ENCODE measurements at regions not wholly inside any gene's neighbourhood (a gene's known extent, or its start where the extent isn't known, plus 50 kb on each side); places are given as distances from the start of the nearest gene placed in this dataset.

DNA sequence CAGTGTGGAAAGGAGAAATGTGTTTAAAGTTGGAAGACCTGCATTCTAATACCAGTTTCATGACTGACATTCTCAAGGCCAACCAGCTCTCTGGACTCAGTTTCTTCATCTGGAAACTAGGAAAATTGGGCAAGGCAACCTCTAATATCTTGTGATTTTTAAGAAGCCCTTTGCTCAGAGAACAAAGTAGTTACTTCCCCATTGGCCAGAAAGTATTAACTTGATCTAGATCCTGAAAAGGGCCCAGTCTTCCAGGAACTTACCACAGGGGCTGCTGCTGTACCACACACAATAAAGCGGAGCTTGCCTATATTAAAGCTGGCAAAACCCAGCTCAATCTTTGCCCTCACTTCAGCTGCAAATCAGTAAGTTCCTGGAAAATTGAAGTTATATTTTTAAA lies 155.6 kb upstream of the ADO start:
- CTCF ChIA-PET = no interaction called here
- TF ChIP-seq SP3 (tag by site-specific recombination; IDR thresholded peaks at IDR 0.05) = no peak
- no peak for TF ChIP-seq ZNF112 (tag by site-specific recombination; IDR thresholded peaks at IDR 0.05)
- TF ChIP-seq ZNF843 (tag by site-specific recombination; IDR thresholded peaks at IDR 0.05) = no peak
- no peak for TF ChIP-seq SETDB1 (IDR thresholded peaks at IDR 0.05; ENCODE audit: insufficient read length, low read length)
- no peak for TF ChIP-seq ZNF19 (tag by site-specific recombination; IDR thresholded peaks at IDR 0.05; ENCODE audit: low read depth)
- TF ChIP-seq, protein P1, sequence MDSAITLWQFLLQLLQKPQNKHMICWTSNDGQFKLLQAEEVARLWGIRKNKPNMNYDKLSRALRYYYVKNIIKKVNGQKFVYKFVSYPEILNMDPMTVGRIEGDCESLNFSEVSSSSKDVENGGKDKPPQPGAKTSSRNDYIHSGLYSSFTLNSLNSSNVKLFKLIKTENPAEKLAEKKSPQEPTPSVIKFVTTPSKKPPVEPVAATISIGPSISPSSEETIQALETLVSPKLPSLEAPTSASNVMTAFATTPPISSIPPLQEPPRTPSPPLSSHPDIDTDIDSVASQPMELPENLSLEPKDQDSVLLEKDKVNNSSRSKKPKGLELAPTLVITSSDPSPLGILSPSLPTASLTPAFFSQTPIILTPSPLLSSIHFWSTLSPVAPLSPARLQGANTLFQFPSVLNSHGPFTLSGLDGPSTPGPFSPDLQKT (IDR thresholded peaks at IDR 0.05; ENCODE audit: borderline replicate concordance, low read depth, low read length) = no peak
- TF ChIP-seq YY2 (tag by site-specific recombination; IDR thresholded peaks at IDR 0.05) = no peak
- TF ChIP-seq ZNF473 (tag by site-specific recombination; IDR thresholded peaks at IDR 0.05) = no peak
- TF ChIP-seq ZNF555 (tag by site-specific recombination; conservative IDR thresholded peaks at IDR 0.05) = no peak
- TF ChIP-seq ZNF174 (tag by site-specific recombination; IDR thresholded peaks at IDR 0.05) = no peak
- no peak for TF ChIP-seq ZNF785 (tag by site-specific recombination; IDR thresholded peaks at IDR 0.05)
- TF ChIP-seq ZNF184 (tag by site-specific recombination; IDR thresholded peaks at IDR 0.05) = no peak
- no peak for TF ChIP-seq ZNF341 (tag by site-specific recombination; IDR thresholded peaks at IDR 0.05; ENCODE audit: low read depth)
- TF ChIP-seq, protein P2, sequence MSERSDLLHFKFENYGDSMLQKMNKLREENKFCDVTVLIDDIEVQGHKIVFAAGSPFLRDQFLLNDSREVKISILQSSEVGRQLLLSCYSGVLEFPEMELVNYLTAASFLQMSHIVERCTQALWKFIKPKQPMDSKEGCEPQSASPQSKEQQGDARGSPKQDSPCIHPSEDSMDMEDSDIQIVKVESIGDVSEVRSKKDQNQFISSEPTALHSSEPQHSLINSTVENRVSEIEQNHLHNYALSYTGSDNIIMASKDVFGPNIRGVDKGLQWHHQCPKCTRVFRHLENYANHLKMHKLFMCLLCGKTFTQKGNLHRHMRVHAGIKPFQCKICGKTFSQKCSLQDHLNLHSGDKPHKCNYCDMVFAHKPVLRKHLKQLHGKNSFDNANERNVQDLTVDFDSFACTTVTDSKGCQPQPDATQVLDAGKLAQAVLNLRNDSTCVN (tag by site-specific recombination; optimal IDR thresholded peaks at IDR 0.05) = no peak
- TF ChIP-seq ZNF354C (tag by site-specific recombination; IDR thresholded peaks at IDR 0.05; ENCODE audit: borderline replicate concordance, low read depth) = no peak
- TF ChIP-seq, protein P3, sequence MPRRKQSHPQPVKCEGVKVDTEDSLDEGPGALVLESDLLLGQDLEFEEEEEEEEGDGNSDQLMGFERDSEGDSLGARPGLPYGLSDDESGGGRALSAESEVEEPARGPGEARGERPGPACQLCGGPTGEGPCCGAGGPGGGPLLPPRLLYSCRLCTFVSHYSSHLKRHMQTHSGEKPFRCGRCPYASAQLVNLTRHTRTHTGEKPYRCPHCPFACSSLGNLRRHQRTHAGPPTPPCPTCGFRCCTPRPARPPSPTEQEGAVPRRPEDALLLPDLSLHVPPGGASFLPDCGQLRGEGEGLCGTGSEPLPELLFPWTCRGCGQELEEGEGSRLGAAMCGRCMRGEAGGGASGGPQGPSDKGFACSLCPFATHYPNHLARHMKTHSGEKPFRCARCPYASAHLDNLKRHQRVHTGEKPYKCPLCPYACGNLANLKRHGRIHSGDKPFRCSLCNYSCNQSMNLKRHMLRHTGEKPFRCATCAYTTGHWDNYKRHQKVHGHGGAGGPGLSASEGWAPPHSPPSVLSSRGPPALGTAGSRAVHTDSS (tag by site-specific recombination; IDR thresholded peaks at IDR 0.05) = no peak
- no peak for TF ChIP-seq ZNF610 (tag by site-specific recombination; IDR thresholded peaks at IDR 0.05; ENCODE audit: borderline replicate concordance)
- TF ChIP-seq, protein P4, sequence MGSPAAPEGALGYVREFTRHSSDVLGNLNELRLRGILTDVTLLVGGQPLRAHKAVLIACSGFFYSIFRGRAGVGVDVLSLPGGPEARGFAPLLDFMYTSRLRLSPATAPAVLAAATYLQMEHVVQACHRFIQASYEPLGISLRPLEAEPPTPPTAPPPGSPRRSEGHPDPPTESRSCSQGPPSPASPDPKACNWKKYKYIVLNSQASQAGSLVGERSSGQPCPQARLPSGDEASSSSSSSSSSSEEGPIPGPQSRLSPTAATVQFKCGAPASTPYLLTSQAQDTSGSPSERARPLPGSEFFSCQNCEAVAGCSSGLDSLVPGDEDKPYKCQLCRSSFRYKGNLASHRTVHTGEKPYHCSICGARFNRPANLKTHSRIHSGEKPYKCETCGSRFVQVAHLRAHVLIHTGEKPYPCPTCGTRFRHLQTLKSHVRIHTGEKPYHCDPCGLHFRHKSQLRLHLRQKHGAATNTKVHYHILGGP (tag by site-specific recombination; IDR thresholded peaks at IDR 0.05) = no peak
- TF ChIP-seq ZNF558 (tag by site-specific recombination; IDR thresholded peaks at IDR 0.05) = no peak
- Histone ChIP-seq H3K9me3 (ENCODE audit: control insufficient read depth, insufficient read depth, low read depth, low read length) (no peaks in the 10 kb centered on the region), H3K4me1 (ENCODE audit: control insufficient read depth, insufficient read depth, low read length) (no peaks in the 10 kb centered on the region), H3K4me3 (ENCODE audit: low read depth, low read length) (no peak overlapping the region), H3K27ac (ENCODE audit: extremely low read depth, low read depth, low read length) (no peak overlapping the region), H3K36me3 (ENCODE audit: control insufficient read depth in 2 of 2, insufficient read depth in 1 of 2, low read length in 2 of 2) (no peaks in the 10 kb centered on the region)
- POLR2A ChIA-PET = no interaction called here

DNA sequence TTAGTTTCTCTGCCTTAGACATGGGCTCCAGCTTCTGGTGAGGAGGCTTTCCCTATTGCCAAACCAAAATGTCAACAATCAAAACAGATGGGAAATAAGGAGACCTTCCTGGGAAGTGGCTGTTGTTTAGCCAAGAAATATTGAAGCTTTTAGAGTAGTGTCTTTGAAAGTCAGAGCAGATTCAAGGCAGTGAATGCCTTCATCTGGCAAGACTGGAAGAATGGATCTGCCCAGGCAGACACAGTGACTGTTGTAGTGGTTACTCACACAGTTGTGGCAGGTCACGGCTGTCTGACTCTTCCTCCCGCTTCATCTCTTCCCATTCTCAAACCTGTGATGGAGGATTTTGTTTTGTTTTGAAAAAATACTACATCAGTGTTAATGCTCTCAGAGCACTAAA lies 154.1 kb upstream of the ADO start:
- H3K4me1 ChIP-seq (ENCODE audit: control insufficient read depth, insufficient read depth, low read length) = no peaks in the 10 kb centered on the region
- CTCF ChIA-PET = interaction anchor here (1.0 kb wide), 1 partner anchor 11 kb away, joined by 4 read pairs; no protein-coding TSS in a partner anchor
- POLR2A ChIA-PET = no interaction called here
- no peaks in the 10 kb centered on the region for H3K9me3 ChIP-seq (ENCODE audit: control insufficient read depth, insufficient read depth, low read depth, low read length)
- H3K4me3 ChIP-seq (ENCODE audit: low read depth, low read length) = no peak overlapping the region
- H3K36me3 ChIP-seq (ENCODE audit: control insufficient read depth in 2 of 2, insufficient read depth in 1 of 2, low read length in 2 of 2) = no peaks in the 10 kb centered on the region
- no peak overlapping the region for H3K27ac ChIP-seq (ENCODE audit: extremely low read depth, low read depth, low read length)
- TF ChIP-seq ZSCAN30 (tag by site-specific recombination; IDR thresholded peaks at IDR 0.05) (no peak), OSR2 (tag by site-specific recombination; IDR thresholded peaks at IDR 0.05) (no peak), ZNF416 (tag by site-specific recombination; IDR thresholded peaks at IDR 0.05) (no peak), SETDB1 (IDR thresholded peaks at IDR 0.05; ENCODE audit: insufficient read length, low read length) (no peak), ZNF473 (tag by site-specific recombination; IDR thresholded peaks at IDR 0.05) (no peak), ZBTB20 (tag by site-specific recombination; IDR thresholded peaks at IDR 0.05) (no peak), ZNF792 (tag by site-specific recombination; IDR thresholded peaks at IDR 0.05) (no peak), ZNF350 (tag by site-specific recombination; IDR thresholded peaks at IDR 0.05) (no peak)
- TF ChIP-seq, protein P5, sequence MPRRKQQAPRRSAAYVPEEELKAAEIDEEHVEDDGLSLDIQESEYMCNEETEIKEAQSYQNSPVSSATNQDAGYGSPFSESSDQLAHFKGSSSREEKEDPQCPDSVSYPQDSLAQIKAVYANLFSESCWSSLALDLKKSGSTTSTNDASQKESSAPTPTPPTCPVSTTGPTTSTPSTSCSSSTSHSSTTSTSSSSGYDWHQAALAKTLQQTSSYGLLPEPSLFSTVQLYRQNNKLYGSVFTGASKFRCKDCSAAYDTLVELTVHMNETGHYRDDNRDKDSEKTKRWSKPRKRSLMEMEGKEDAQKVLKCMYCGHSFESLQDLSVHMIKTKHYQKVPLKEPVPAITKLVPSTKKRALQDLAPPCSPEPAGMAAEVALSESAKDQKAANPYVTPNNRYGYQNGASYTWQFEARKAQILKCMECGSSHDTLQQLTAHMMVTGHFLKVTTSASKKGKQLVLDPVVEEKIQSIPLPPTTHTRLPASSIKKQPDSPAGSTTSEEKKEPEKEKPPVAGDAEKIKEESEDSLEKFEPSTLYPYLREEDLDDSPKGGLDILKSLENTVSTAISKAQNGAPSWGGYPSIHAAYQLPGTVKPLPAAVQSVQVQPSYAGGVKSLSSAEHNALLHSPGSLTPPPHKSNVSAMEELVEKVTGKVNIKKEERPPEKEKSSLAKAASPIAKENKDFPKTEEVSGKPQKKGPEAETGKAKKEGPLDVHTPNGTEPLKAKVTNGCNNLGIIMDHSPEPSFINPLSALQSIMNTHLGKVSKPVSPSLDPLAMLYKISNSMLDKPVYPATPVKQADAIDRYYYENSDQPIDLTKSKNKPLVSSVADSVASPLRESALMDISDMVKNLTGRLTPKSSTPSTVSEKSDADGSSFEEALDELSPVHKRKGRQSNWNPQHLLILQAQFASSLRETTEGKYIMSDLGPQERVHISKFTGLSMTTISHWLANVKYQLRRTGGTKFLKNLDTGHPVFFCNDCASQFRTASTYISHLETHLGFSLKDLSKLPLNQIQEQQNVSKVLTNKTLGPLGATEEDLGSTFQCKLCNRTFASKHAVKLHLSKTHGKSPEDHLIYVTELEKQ (tag by site-specific recombination; IDR thresholded peaks at IDR 0.05; ENCODE audit: borderline replicate concordance) = no peak
- TF ChIP-seq, protein P6, sequence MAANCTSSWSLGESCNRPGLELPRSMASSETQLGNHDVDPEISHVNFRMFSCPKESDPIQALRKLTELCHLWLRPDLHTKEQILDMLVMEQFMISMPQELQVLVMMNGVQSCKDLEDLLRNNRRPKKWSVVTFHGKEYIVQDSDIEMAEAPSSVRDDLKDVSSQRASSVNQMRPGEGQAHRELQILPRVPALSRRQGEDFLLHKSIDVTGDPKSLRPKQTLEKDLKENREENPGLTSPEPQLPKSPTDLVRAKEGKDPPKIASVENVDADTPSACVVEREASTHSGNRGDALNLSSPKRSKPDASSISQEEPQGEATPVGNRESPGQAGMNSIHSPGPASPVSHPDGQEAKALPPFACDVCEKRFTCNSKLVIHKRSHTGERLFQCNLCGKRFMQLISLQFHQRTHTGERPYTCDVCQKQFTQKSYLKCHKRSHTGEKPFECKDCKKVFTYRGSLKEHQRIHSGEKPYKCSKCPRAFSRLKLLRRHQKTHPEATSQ (tag by site-specific recombination; IDR thresholded peaks at IDR 0.05) = no peak
